KMS-11 (cell line): ENCODE measurements at regions not wholly inside any gene's neighbourhood (a gene's known extent, or its start where the extent isn't known, plus 50 kb on each side); places are given as distances from the start of the nearest gene placed in this dataset.

Experiments
- H2AFZ ChIP-seq: fragments of 200-600 bp; sonication (generic); 2 replicates; pipeline ENCODE4 v1.6.1; 2016; ENCODE audit warnings: antibody characterized with exemption, mixed run types, low read depth
- H3K27ac ChIP-seq: fragments of 200-600 bp; sonication (generic); 2 replicates; pipeline ENCODE4 v1.6.1; 2016; ENCODE audit warnings: mild to moderate bottlenecking, mixed run types
- H3K27me3 ChIP-seq: fragments of 200-600 bp; sonication (generic); 2 replicates; pipeline ENCODE4 v1.6.1; 2017; ENCODE audit warnings: mild to moderate bottlenecking, low read depth, mixed run types, moderate library complexity; ENCODE audit not compliant: insufficient read depth
- H3K36me3 ChIP-seq: fragments of 200-600 bp; sonication (generic); 2 replicates; pipeline ENCODE4 v1.6.1; 2017; ENCODE audit warnings: mild to moderate bottlenecking, mixed run types; ENCODE audit not compliant: insufficient read depth
- H3K4me1 ChIP-seq: fragments of 200-600 bp; sonication (generic); 2 replicates; pipeline ENCODE4 v1.6.1; 2016; ENCODE audit warnings: mild to moderate bottlenecking, low read depth, mixed run types; ENCODE audit not compliant: poor library complexity, severe bottlenecking
- H3K4me2 ChIP-seq: fragments of 200-600 bp; sonication (generic); 2 replicates; pipeline ENCODE4 v1.7.0; 2016; ENCODE audit warnings: mild to moderate bottlenecking, mixed run types
- H3K4me3 ChIP-seq: fragments of 200-600 bp; sonication (generic); IDR thresholded peaks from 2 replicates; pipeline ENCODE4 v1.6.1; 2017; ENCODE audit warnings: low read depth, low read length, mixed read lengths; ENCODE audit not compliant: insufficient read depth
- H3K79me2 ChIP-seq: fragments of 200-600 bp; sonication (generic); 2 replicates; pipeline ENCODE4 v1.6.1; 2016; ENCODE audit warnings: low read depth, mixed run types; ENCODE audit not compliant: insufficient read depth
- H3K9ac ChIP-seq: fragments of 200-600 bp; sonication (generic); 2 replicates; pipeline ENCODE4 v1.6.1; 2016; ENCODE audit warnings: mild to moderate bottlenecking, mixed run types
- H4K20me1 ChIP-seq: fragments of 200-600 bp; sonication (generic); 2 replicates; pipeline ENCODE4 v1.6.1; 2016; ENCODE audit warnings: mild to moderate bottlenecking, mixed run types; ENCODE audit not compliant: insufficient read depth
- TF ChIP-seq, protein P1 (sequence below): fragments of 200-600 bp; sonication (generic); conservative IDR thresholded peaks from 2 replicates; pipeline ENCODE4 v1.6.1; 2017; ENCODE audit warnings: low read depth, mild to moderate bottlenecking, antibody characterized with exemption, low read length, moderate library complexity, mixed read lengths

DNA sequence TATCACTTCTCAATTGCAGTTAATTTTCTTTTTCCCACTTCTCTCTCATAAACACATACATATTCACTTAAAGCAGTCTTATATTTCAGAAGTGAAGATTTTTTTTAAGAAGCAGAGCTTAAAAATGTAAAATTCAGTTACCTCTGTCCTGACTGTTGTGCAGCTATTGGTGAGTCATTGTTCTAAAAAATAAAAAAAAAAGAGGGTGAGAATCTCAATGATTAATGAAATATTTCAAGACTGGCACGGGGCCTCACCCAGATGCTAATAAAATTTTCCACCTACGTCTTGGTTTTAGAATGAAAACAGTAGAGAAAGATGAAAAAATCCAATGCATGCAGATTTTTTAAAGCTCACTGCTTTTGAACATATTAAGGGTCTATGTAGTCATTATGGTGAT lies 67.7 kb downstream of the RDH14 start:
- no peaks in the 10 kb centered on the region for H3K27me3 ChIP-seq
- no peak overlapping the region for H3K4me3 ChIP-seq
- H3K36me3 ChIP-seq: no peaks in the 10 kb centered on the region
- no peaks in the 10 kb centered on the region for H4K20me1 ChIP-seq
- H2AFZ ChIP-seq: no peak overlapping the region
- no peak overlapping the region for H3K4me2 ChIP-seq
- no peaks in the 10 kb centered on the region for H3K4me1 ChIP-seq
- no peak overlapping the region for H3K27ac ChIP-seq
- TF ChIP-seq, protein P1, sequence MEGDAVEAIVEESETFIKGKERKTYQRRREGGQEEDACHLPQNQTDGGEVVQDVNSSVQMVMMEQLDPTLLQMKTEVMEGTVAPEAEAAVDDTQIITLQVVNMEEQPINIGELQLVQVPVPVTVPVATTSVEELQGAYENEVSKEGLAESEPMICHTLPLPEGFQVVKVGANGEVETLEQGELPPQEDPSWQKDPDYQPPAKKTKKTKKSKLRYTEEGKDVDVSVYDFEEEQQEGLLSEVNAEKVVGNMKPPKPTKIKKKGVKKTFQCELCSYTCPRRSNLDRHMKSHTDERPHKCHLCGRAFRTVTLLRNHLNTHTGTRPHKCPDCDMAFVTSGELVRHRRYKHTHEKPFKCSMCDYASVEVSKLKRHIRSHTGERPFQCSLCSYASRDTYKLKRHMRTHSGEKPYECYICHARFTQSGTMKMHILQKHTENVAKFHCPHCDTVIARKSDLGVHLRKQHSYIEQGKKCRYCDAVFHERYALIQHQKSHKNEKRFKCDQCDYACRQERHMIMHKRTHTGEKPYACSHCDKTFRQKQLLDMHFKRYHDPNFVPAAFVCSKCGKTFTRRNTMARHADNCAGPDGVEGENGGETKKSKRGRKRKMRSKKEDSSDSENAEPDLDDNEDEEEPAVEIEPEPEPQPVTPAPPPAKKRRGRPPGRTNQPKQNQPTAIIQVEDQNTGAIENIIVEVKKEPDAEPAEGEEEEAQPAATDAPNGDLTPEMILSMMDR: no peak
- no peak overlapping the region for H3K9ac ChIP-seq
- H3K79me2 ChIP-seq: no peaks in the 10 kb centered on the region

DNA sequence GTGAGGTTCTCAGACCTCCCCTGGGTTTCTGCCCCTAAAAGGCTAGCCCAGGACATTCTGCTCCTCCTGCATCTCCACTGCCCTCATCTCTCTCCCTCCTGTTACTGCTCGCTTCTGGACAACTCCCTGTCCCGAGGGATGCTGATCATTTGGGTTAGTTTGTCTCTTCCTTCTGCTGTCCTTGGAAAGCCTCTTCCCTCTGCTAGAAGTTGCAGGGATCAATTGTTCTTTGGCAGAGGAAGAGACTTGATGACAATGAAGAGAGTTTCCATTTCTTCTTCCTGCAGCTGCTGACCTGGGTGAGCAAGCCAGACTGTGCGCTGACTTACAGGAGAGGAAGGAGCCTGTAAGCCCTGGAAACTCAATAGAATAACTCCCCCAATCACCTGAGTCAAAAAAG lies 68.9 kb downstream of the RDH14 start:
- no peaks in the 10 kb centered on the region for H3K79me2 ChIP-seq

DNA sequence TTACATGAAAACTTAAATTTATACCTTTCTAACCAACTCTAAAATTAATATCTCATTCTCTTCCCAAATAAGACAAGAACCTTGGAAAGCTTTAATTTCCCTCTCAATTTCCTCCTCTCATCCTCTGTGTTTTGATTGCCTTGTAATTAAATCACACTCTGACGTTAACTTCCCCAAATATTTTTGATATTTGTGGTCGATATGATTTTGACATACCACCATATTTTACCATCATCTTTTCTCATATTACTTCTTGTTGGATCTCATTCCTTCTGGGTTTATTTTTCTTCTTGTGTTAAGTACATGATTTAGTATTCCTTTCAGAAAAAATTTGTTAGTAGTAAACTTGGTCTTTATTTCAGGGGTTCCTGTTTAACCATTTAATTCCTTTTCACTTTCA lies 69.6 kb downstream of the RDH14 start:
- Histone ChIP-seq H4K20me1 (no peaks in the 10 kb centered on the region), H3K27me3 (no peaks in the 10 kb centered on the region), H3K79me2 (no peaks in the 10 kb centered on the region), H3K4me1 (no peaks in the 10 kb centered on the region), H3K9ac (no peak overlapping the region), H3K4me3 (no peak overlapping the region), H3K27ac (no peak overlapping the region), H2AFZ (no peak overlapping the region), H3K4me2 (no peak overlapping the region), H3K36me3 (no peaks in the 10 kb centered on the region)
- TF ChIP-seq, protein P1: no peak

More for the DNA sequence above, 68.9 kb downstream of the RDH14 start:
- H4K20me1 ChIP-seq: no peaks in the 10 kb centered on the region
- TF ChIP-seq, protein P1: no peak
- H2AFZ ChIP-seq: no peak overlapping the region
- H3K36me3 ChIP-seq: no peaks in the 10 kb centered on the region
- no peaks in the 10 kb centered on the region for H3K27me3 ChIP-seq
- H3K9ac ChIP-seq: no peak overlapping the region
- no peak overlapping the region for H3K4me3 ChIP-seq
- no peak overlapping the region for H3K27ac ChIP-seq
- H3K4me1 ChIP-seq: no peaks in the 10 kb centered on the region
- H3K4me2 ChIP-seq: no peak overlapping the region

DNA sequence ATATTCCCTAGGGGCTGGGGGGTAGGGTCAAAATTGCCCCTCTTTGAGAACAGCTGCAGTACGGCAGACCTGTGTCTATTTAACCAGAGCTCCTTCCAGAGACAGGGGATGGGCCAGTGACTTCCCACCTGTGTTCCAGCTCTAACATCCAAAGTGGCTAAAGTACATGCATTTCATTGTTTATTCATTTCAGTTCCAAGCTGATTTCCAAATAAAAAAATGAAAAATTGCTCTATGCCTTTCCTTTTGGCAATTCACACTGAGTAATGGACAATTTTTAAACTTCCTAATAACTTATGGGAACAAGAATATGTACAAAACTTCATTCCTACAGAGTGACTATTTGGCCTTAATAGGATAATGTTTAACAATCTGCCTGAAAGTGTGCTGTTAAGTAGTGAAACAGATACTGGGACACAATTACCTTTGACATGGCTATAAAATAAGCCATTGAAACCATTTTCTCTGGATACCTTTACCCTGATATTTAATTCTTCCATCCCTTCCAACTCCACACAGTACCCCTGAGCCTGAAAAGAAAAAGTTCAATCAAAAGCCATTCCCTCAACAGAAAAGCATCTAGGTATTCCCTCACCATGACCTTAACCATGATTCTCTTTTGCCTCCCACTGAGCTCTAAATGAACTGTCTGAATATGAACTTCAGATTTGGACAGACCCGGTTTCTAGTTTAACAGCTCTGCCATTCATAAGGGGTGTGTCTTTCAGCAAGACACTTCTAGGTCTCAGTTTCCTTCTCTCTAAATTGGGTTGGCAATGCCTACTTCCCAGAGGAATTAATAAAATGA lies 73.1 kb downstream of the RDH14 start:
- no peak overlapping the region for H2AFZ ChIP-seq

More for the DNA sequence above, 73.1 kb downstream of the RDH14 start:
- no peak overlapping the region for H3K27ac ChIP-seq
- H3K4me2 ChIP-seq: no peak overlapping the region
- H3K36me3 ChIP-seq: no peaks in the 10 kb centered on the region
- no peak overlapping the region for H3K4me3 ChIP-seq
- TF ChIP-seq, protein P1: no peak
- H4K20me1 ChIP-seq: no peaks in the 10 kb centered on the region
- H3K9ac ChIP-seq: no peak overlapping the region
- H3K79me2 ChIP-seq: no peaks in the 10 kb centered on the region
- H3K4me1 ChIP-seq: no peaks in the 10 kb centered on the region
- no peaks in the 10 kb centered on the region for H3K27me3 ChIP-seq
